GM23248 (cell line): ENCODE measurements at regions not wholly inside any gene's neighbourhood (a gene's known extent, or its start where the extent isn't known, plus 50 kb on each side); places are given as distances from the start of the nearest gene placed in this dataset.

Source experiments
- DNase-seq: peaks from one replicate; pipeline ENCODE4 v3.0.0-alpha.2; 2015
- H2AFZ ChIP-seq: fragments of 200-600 bp; sonication (generic); 2 replicates; pipeline ENCODE4 v1.6.1; 2016; ENCODE audit warnings: antibody characterized with exemption
- H3F3A ChIP-seq: fragments of 200-600 bp; sonication (generic); 2 replicates; pipeline ENCODE4 v1.6.1; 2016; ENCODE audit warnings: mild to moderate bottlenecking, antibody characterized with exemption, mixed run types; ENCODE audit not compliant: insufficient read depth
- H3K27ac ChIP-seq: fragments of 200-600 bp; sonication (generic); 2 replicates; pipeline ENCODE4 v1.5.1; 2016; ENCODE audit warnings: mild to moderate bottlenecking
- H3K27me3 ChIP-seq: fragments of 200-600 bp; sonication (generic); replicated peaks from 2 replicates; pipeline ENCODE4 v1.6.1; 2016; ENCODE audit warnings: mild to moderate bottlenecking; ENCODE audit not compliant: insufficient read depth
- H3K36me3 ChIP-seq: fragments of 200-600 bp; sonication (generic); 2 replicates; pipeline ENCODE4 v1.6.1; 2016; ENCODE audit warnings: low read depth, mild to moderate bottlenecking
- H3K4me1 ChIP-seq: fragments of 200-600 bp; sonication (generic); 2 replicates; pipeline ENCODE4 v1.6.1; 2016; ENCODE audit warnings: mild to moderate bottlenecking; ENCODE audit not compliant: insufficient read depth
- H3K4me2 ChIP-seq: fragments of 200-600 bp; sonication (generic); one replicate; pipeline ENCODE4 v1.6.1; 2016; ENCODE audit warnings: mild to moderate bottlenecking; ENCODE audit not compliant: unreplicated experiment
- H3K4me3 ChIP-seq: fragments of 200-600 bp; sonication (generic); 2 replicates; pipeline ENCODE4 v1.5.1; 2016; ENCODE audit warnings: mild to moderate bottlenecking
- H3K79me2 ChIP-seq: fragments of 200-600 bp; sonication (generic); 2 replicates; pipeline ENCODE4 v1.6.1; 2016; ENCODE audit warnings: mild to moderate bottlenecking; ENCODE audit not compliant: insufficient read depth
- H3K9ac ChIP-seq: fragments of 200-600 bp; sonication (generic); 2 replicates; pipeline ENCODE4 v1.6.1; 2016; ENCODE audit warnings: mild to moderate bottlenecking
- H3K9me2 ChIP-seq: fragments of 200-600 bp; sonication (generic); 2 replicates; pipeline ENCODE4 v1.6.1; 2016; ENCODE audit warnings: mixed run types, mild to moderate bottlenecking, moderate library complexity; ENCODE audit not compliant: insufficient read depth
- H3K9me3 ChIP-seq: fragments of 200-600 bp; sonication (generic); one replicate; pipeline ENCODE4 v1.6.1; 2017; ENCODE audit warnings: low read depth
- H4K20me1 ChIP-seq: fragments of 200-600 bp; sonication (generic); 2 replicates; pipeline ENCODE4 v1.6.0; 2016; ENCODE audit not compliant: insufficient read depth
- EZH2 ChIP-seq: fragments of 200-600 bp; sonication (generic); IDR thresholded peaks from 2 replicates; pipeline ENCODE4 v1.6.1; 2018; ENCODE audit warnings: antibody characterized with exemption, mild to moderate bottlenecking; ENCODE audit not compliant: insufficient read depth, poor library complexity, severe bottlenecking
- EZH2phosphoT487 ChIP-seq: fragments of 200-600 bp; sonication (generic); IDR thresholded peaks from 2 replicates; pipeline ENCODE4 v1.6.1; 2018; ENCODE audit warnings: antibody characterized with exemption, moderate library complexity, mild to moderate bottlenecking, low read depth; ENCODE audit not compliant: insufficient read depth
- WGBS, 2 experiments: methylation state at CpG; one replicate each; pipeline ENCODE4 v1.1.6; 2015 to 2017; ENCODE audit warnings: low lambda C conversion rate in 2 of 2, low coverage in 1 of 2; ENCODE audit errors: missing lambda C conversion rate in 2 of 2; 5-methylcytosine and 5-hydroxymethylcytosine counted together
- in situ Hi-C: fragments of 300-500 bp; cut with MboI; formaldehyde crosslinking; loops from 2 replicates; pipeline ENCODE4 v1.15.0; 2020

- no peak for TF ChIP-seq EZH2phosphoT487
- TF ChIP-seq EZH2, result no peak
- Histone ChIP-seq H3K4me3 (no peak overlapping the region), H3K9me2 (no peaks in the 10 kb centered on the region), H4K20me1 (no peaks in the 10 kb centered on the region), H3K9me3 (no peaks in the 10 kb centered on the region), H3K4me1 (no peaks in the 10 kb centered on the region), H3K4me2 (no peak overlapping the region), H3F3A (no peaks in the 10 kb centered on the region), H3K27ac (no peak overlapping the region), H2AFZ (no peak overlapping the region), H3K79me2 (no peaks in the 10 kb centered on the region), H3K27me3 (no peaks in the 10 kb centered on the region), H3K9ac (no peak overlapping the region), H3K36me3 (no peaks in the 10 kb centered on the region)
- 93 to 98% methylated on average over 2 of the region's 2 CpGs for WGBS, 2 experiments
- no peak for DNase-seq
- in situ Hi-C loops, result no loop called here
Measured at GRCh38 chr5:74027732-74028338, 401.8 kb downstream of the ARHGEF28 start.

GRCh38 chr5:74026310-74026709, 400.3 kb downstream of the ARHGEF28 start:
- H3K27ac ChIP-seq, result no peak overlapping the region
- in situ Hi-C loops, result no loop called here
- no peaks in the 10 kb centered on the region for H3K4me1 ChIP-seq
- no peak overlapping the region for H3K4me3 ChIP-seq
- H3K9me2 ChIP-seq, result no peaks in the 10 kb centered on the region
- H3K9ac ChIP-seq, result no peak overlapping the region
- DNase-seq, result no peak
- TF ChIP-seq EZH2phosphoT487 (no peak), EZH2 (no peak)
- H3K79me2 ChIP-seq, result no peaks in the 10 kb centered on the region
- 93 to 96% methylated on average over 2 of the region's 2 CpGs for WGBS, 2 experiments
- no peaks in the 10 kb centered on the region for H3F3A ChIP-seq
- H3K27me3 ChIP-seq, result no peaks in the 10 kb centered on the region
- no peaks in the 10 kb centered on the region for H4K20me1 ChIP-seq
- H3K36me3 ChIP-seq, result no peaks in the 10 kb centered on the region
- no peak overlapping the region for H3K4me2 ChIP-seq
- H2AFZ ChIP-seq, result no peak overlapping the region
- no peaks in the 10 kb centered on the region for H3K9me3 ChIP-seq

GRCh38 chr5:74021126-74021525, 395.1 kb downstream of the ARHGEF28 start:
- Histone ChIP-seq H3K27me3 (no peaks in the 10 kb centered on the region), H2AFZ (no peak overlapping the region), H3K27ac (no peak overlapping the region), H3K4me3 (no peak overlapping the region), H3K9me3 (no peaks in the 10 kb centered on the region), H3K4me1 (peaks cover 11% of the 10 kb centered on the region), H4K20me1 (no peaks in the 10 kb centered on the region), H3F3A (peaks cover 4% of the 10 kb centered on the region; the same call in 1 of the 2 replicates), H3K9me2 (no peaks in the 10 kb centered on the region), H3K36me3 (no peaks in the 10 kb centered on the region), H3K79me2 (no peaks in the 10 kb centered on the region), H3K9ac (no peak overlapping the region), H3K4me2 (no peak overlapping the region)
- DNase-seq, result no peak
- in situ Hi-C loops, result no loop called here
- no peak for TF ChIP-seq EZH2
- no peak for TF ChIP-seq EZH2phosphoT487

- in situ Hi-C loops, result no loop called here
- no peak overlapping the region for H3K27ac ChIP-seq
Measured at GRCh38 chr5:74020503-74020902, 394.5 kb downstream of the ARHGEF28 start.

GRCh38 chr5:74019923-74020322, 393.9 kb downstream of the ARHGEF28 start:
- no peak for DNase-seq
- no peak overlapping the region for H3K9ac ChIP-seq
- no peaks in the 10 kb centered on the region for H3K79me2 ChIP-seq
- no peaks in the 10 kb centered on the region for H3K27me3 ChIP-seq
- no peaks in the 10 kb centered on the region for H3K9me2 ChIP-seq
- no peaks in the 10 kb centered on the region for H3K36me3 ChIP-seq
- no peak overlapping the region for H3K4me2 ChIP-seq
- no peak overlapping the region for H3K4me3 ChIP-seq
- TF ChIP-seq EZH2phosphoT487, result no peak
- no peak for TF ChIP-seq EZH2
- H3K4me1 ChIP-seq, result peaks cover 11% of the 10 kb centered on the region
- 95 to 96% methylated on average over 5 of the region's 5 CpGs for WGBS, 2 experiments
- in situ Hi-C loops, result no loop called here
- no peaks in the 10 kb centered on the region for H3K9me3 ChIP-seq
- H2AFZ ChIP-seq, result no peak overlapping the region
- H4K20me1 ChIP-seq, result no peaks in the 10 kb centered on the region
- peaks cover 4% of the 10 kb centered on the region; the same call in 1 of the 2 replicates for H3F3A ChIP-seq
- no peak overlapping the region for H3K27ac ChIP-seq

More at GRCh38 chr5:74020503-74020902, 394.5 kb downstream of the ARHGEF28 start:
- Histone ChIP-seq H3K4me1 (peaks cover 11% of the 10 kb centered on the region), H3K36me3 (no peaks in the 10 kb centered on the region), H3F3A (peaks cover 4% of the 10 kb centered on the region; the same call in 1 of the 2 replicates), H3K9ac (no peak overlapping the region), H3K9me3 (no peaks in the 10 kb centered on the region), H3K27me3 (no peaks in the 10 kb centered on the region), H4K20me1 (no peaks in the 10 kb centered on the region), H3K4me2 (no peak overlapping the region), H3K79me2 (no peaks in the 10 kb centered on the region), H2AFZ (no peak overlapping the region), H3K4me3 (no peak overlapping the region), H3K9me2 (no peaks in the 10 kb centered on the region)
- WGBS, 2 experiments, result 86 to 91% methylated on average over 5 of the region's 5 CpGs
- DNase-seq, result no peak
- no peak for TF ChIP-seq EZH2
- no peak for TF ChIP-seq EZH2phosphoT487
